IMR-90 (cell line): ENCODE measurements at regions not wholly inside any gene's neighbourhood (a gene's known extent, or its start where the extent isn't known, plus 50 kb on each side); places are given as distances from the start of the nearest gene placed in this dataset.

ENCODE experiments used
- ATAC-seq: fragments of 200-7000 bp; cut with Tn5 transposase; 2 replicates; pipeline ENCODE4 v1.9.1; 2020; ENCODE audit warnings: low read depth, mild to moderate bottlenecking, moderate library complexity
- BruUV-seq: library from RNA; stranded (reverse); fragments of 400-500 nt; replicated peaks from 2 replicates; lab custom pipeline; 2021; lab: Mats Ljungman, UMichigan
- CTCF ChIA-PET: fragments of 300-600 bp; formaldehyde crosslinking; extraction: SDS; loops from one replicate; lab custom pipeline; 2021; ENCODE audit warnings: antibody characterized with exemption; lab: Yijun Ruan, JAX
- POLR2A ChIA-PET: fragments of 300-600 bp; sonication (Branson Sonifier 250); formaldehyde crosslinking; loops from one replicate; lab custom pipeline; 2022; ENCODE audit warnings: antibody characterized with exemption; ENCODE audit not compliant: unreplicated experiment; lab: Charles Lee
- DNase-seq: peaks from one replicate; pipeline ENCODE4 v3.0.0; 2013
- H2AFZ ChIP-seq: replicated peaks from 2 replicates; pipeline ENCODE3; 2013; ENCODE audit warnings: low read length, mild to moderate bottlenecking; ENCODE audit not compliant: poor library complexity
- H2AK5ac ChIP-seq: 2 replicates; pipeline ENCODE4 v1.6.1; 2013; ENCODE audit warnings: low read depth, low read length, inconsistent platforms
- H2AK9ac ChIP-seq: replicated peaks from 2 replicates; pipeline ENCODE3; 2013; ENCODE audit warnings: mild to moderate bottlenecking, low read depth, low read length, moderate library complexity; ENCODE audit not compliant: poor library complexity
- H2BK120ac ChIP-seq: 2 replicates; pipeline ENCODE4 v1.6.1; 2013; ENCODE audit warnings: low read depth, low read length, inconsistent platforms
- H2BK15ac ChIP-seq: 3 replicates; pipeline ENCODE4 v1.6.1; 2013; ENCODE audit warnings: low read depth, low read length, inconsistent platforms
- H2BK20ac ChIP-seq: 2 replicates; pipeline ENCODE4 v1.6.1; 2013; ENCODE audit warnings: low read depth, mild to moderate bottlenecking, inconsistent platforms, low read length, moderate library complexity
- H2BK5ac ChIP-seq: 2 replicates; pipeline ENCODE4 v1.6.1; 2013; ENCODE audit warnings: mild to moderate bottlenecking, low read depth, low read length, inconsistent platforms; ENCODE audit not compliant: poor library complexity, severe bottlenecking
- H3K14ac ChIP-seq: replicated peaks from 2 replicates; pipeline ENCODE4 v1.6.1; 2013; ENCODE audit warnings: low read depth, low read length, inconsistent platforms
- H3K18ac ChIP-seq: 2 replicates; pipeline ENCODE4 v1.6.1; 2013; ENCODE audit warnings: low read depth, low read length, control low read depth
- H3K23ac ChIP-seq: 2 replicates; pipeline ENCODE4 v1.6.1; 2013; ENCODE audit warnings: low read depth, low read length, inconsistent platforms
- H3K27ac ChIP-seq: 2 replicates; pipeline ENCODE4 v1.5.1; 2013; ENCODE audit warnings: mild to moderate bottlenecking, control low read depth, low read length; ENCODE audit not compliant: insufficient read depth
- H3K27me3 ChIP-seq: 2 replicates; pipeline ENCODE4 v1.6.1; 2013; ENCODE audit warnings: low read length; ENCODE audit not compliant: control insufficient read depth, insufficient read depth
- H3K36me3 ChIP-seq: 2 replicates; pipeline ENCODE4 v1.6.1; 2013; ENCODE audit warnings: low read length, mixed read lengths; ENCODE audit not compliant: control insufficient read depth, insufficient read depth
- H3K4ac ChIP-seq: 2 replicates; pipeline ENCODE4 v1.6.1; 2013; ENCODE audit warnings: low read depth, low read length, inconsistent platforms
- H3K4me1 ChIP-seq: 2 replicates; pipeline ENCODE4 v1.6.1; 2013; ENCODE audit warnings: low read length, mixed read lengths; ENCODE audit not compliant: control insufficient read depth, insufficient read depth
- H3K4me2 ChIP-seq: 2 replicates; pipeline ENCODE4 v1.6.1; 2013; ENCODE audit warnings: low read depth, mild to moderate bottlenecking, control low read depth, low read length, moderate library complexity
- H3K4me3 ChIP-seq: 2 replicates; pipeline ENCODE4 v1.5.1; 2013; ENCODE audit warnings: low read depth, mild to moderate bottlenecking, control low read depth, low read length, moderate library complexity; ENCODE audit not compliant: insufficient read depth
- H3K56ac ChIP-seq: 2 replicates; pipeline ENCODE4 v1.6.1; 2013; ENCODE audit warnings: low read length, inconsistent platforms; ENCODE audit not compliant: insufficient read depth; ENCODE audit errors: extremely low read depth
- H3K79me1 ChIP-seq, 2 experiments: 2 replicates each; pipeline ENCODE4 v1.6.1; 2013; ENCODE audit warnings: low read length in 2 of 2, inconsistent platforms in 1 of 2, low read depth in 1 of 2
- H3K9ac ChIP-seq: 2 replicates; pipeline ENCODE4 v1.6.1; 2013; ENCODE audit warnings: low read depth, low read length, control low read depth
- H3K9me1 ChIP-seq: 2 replicates; pipeline ENCODE4 v1.6.1; 2013; ENCODE audit warnings: low read length, inconsistent platforms; ENCODE audit not compliant: insufficient read depth
- H3K9me3 ChIP-seq: 2 replicates; pipeline ENCODE4 v1.6.1; 2013; ENCODE audit warnings: low read length; ENCODE audit not compliant: control insufficient read depth, insufficient read depth
- H4K20me1 ChIP-seq: 2 replicates; pipeline ENCODE4 v1.6.1; 2013; ENCODE audit warnings: low read length, inconsistent platforms; ENCODE audit not compliant: insufficient read depth
- H4K5ac ChIP-seq: 2 replicates; pipeline ENCODE4 v1.6.1; 2013; ENCODE audit warnings: mild to moderate bottlenecking, low read depth, low read length, control low read depth
- H4K8ac ChIP-seq, 2 experiments: 2 replicates each; pipeline ENCODE4 v1.6.1; 2013; ENCODE audit warnings: low read depth in 2 of 2, low read length in 2 of 2, control low read depth in 1 of 2, inconsistent platforms in 1 of 2
- H4K91ac ChIP-seq: 2 replicates; pipeline ENCODE4 v1.6.1; 2013; ENCODE audit warnings: low read depth, low read length, inconsistent platforms; ENCODE audit not compliant: insufficient read depth
- BHLHE40 ChIP-seq: fragments of 150-350 bp; IDR thresholded peaks from 2 replicates; pipeline ENCODE4 v1.6.1; 2016; ENCODE audit warnings: mild to moderate bottlenecking, low read depth, low read length
- CEBPB ChIP-seq: IDR thresholded peaks from 2 replicates; pipeline ENCODE4 v1.6.1; 2012; ENCODE audit warnings: low read depth, low read length, improper control_type of control experiment
- CHD1 ChIP-seq: IDR thresholded peaks from 2 replicates; pipeline ENCODE4 v1.6.1; 2012; ENCODE audit warnings: low read depth, low read length, improper control_type of control experiment
- CTCF ChIP-seq: conservative IDR thresholded peaks from 2 replicates; pipeline ENCODE4 v1.5.1; 2012; ENCODE audit warnings: mild to moderate bottlenecking, low read depth, low read length, improper control_type of control experiment
- ELK1 ChIP-seq: fragments of 150-350 bp; IDR thresholded peaks from 2 replicates; pipeline ENCODE4 v1.6.1; 2016; ENCODE audit warnings: low read depth, mild to moderate bottlenecking, low read length, moderate library complexity, borderline replicate concordance
- FOS ChIP-seq: fragments of 150-350 bp; IDR thresholded peaks from 2 replicates; pipeline ENCODE4 v1.6.1; 2016; ENCODE audit warnings: low read depth, low read length
- MAFK ChIP-seq: IDR thresholded peaks from 2 replicates; pipeline ENCODE4 v1.6.1; 2012; ENCODE audit warnings: low read depth, low read length, improper control_type of control experiment
- MAZ ChIP-seq: IDR thresholded peaks from 2 replicates; pipeline ENCODE4 v1.6.1; 2012; ENCODE audit warnings: low read depth, mild to moderate bottlenecking, low read length, improper control_type of control experiment, moderate library complexity, borderline replicate concordance
- NFE2L2 ChIP-seq: fragments of 150-350 bp; IDR thresholded peaks from 2 replicates; pipeline ENCODE4 v1.6.1; 2016; ENCODE audit warnings: low read depth, mild to moderate bottlenecking, low read length
- POLR2A ChIP-seq: IDR thresholded peaks from 2 replicates; pipeline ENCODE4 v1.6.1; 2012; ENCODE audit warnings: mild to moderate bottlenecking, low read depth, low read length
- RAD21 ChIP-seq: IDR thresholded peaks from 2 replicates; pipeline ENCODE4 v1.6.1; 2012; ENCODE audit warnings: low read length, improper control_type of control experiment
- RCOR1 ChIP-seq: IDR thresholded peaks from 2 replicates; pipeline ENCODE4 v1.6.1; 2012; ENCODE audit warnings: mild to moderate bottlenecking, low read length, improper control_type of control experiment; ENCODE audit not compliant: insufficient replicate concordance
- RFX5 ChIP-seq: IDR thresholded peaks from 2 replicates; pipeline ENCODE4 v1.8.0; 2012; ENCODE audit warnings: low read depth, mild to moderate bottlenecking, low read length, moderate library complexity
- SMC3 ChIP-seq: fragments of 150-350 bp; IDR thresholded peaks from 2 replicates; pipeline ENCODE4 v1.6.1; 2016; ENCODE audit warnings: low read depth, mild to moderate bottlenecking, antibody characterized with exemption, low read length, moderate library complexity
- USF2 ChIP-seq: fragments of 150-350 bp; IDR thresholded peaks from 2 replicates; pipeline ENCODE4 v1.6.1; 2017; ENCODE audit warnings: mild to moderate bottlenecking, antibody characterized with exemption, low read length, low read depth
- dilution Hi-C: fragments of 300-500 bp; cut with HindIII; formaldehyde crosslinking; loops from one replicate; pipeline ENCODE4 v1.14.3; 2018; ENCODE audit warnings: low sequenced_read_pairs; ENCODE audit not compliant: unreplicated experiment
- in situ Hi-C: fragments of 300-500 bp; cut with MboI; formaldehyde crosslinking; loops from 3 replicates; pipeline ENCODE4 v1.14.3; 2019; ENCODE audit warnings: low sequenced_read_pairs, inconsistent platforms, mixed read lengths
- intact Hi-C: fragments of 100-400 bp; cut with micrococcal nuclease; formaldehyde crosslinking; loops from 2 replicates; pipeline ENCODE4 v1.10.0; 2022

GRCh38 chr6:90368601-90369000 lies 72.0 kb upstream of the BACH2 start:
- H3K23ac ChIP-seq: no peak overlapping the region
- BruUV-seq: no TSS peak
- H3K18ac ChIP-seq: no peak overlapping the region
- no peaks in the 10 kb centered on the region for H3K79me1 ChIP-seq
- H3K9me1 ChIP-seq: 0 out of 2 replicates have a peak, but pooled peaks cover 3% of the 10 kb centered on the region
- no peaks in the 10 kb centered on the region for H3K27me3 ChIP-seq
- H3K9ac ChIP-seq: no peak overlapping the region
- H3K4me2 ChIP-seq: peak overlapping the region; percentile 33; the same call in 1 of the 2 replicates
- H2BK20ac ChIP-seq: no peak overlapping the region
- peaks cover 6% of the 10 kb centered on the region for H3K9me3 ChIP-seq
- in situ Hi-C loops: no loop called here
- H4K8ac ChIP-seq: peak overlapping the region in 1 of 2 experiments; percentile 45; a peak in 1 of 4 replicates
- POLR2A ChIA-PET: no interaction called here
- dilution Hi-C loops: no loop called here
- no peak overlapping the region for H2AK5ac ChIP-seq
- H4K91ac ChIP-seq: no peak overlapping the region
- H2AFZ ChIP-seq: no peak overlapping the region
- ATAC-seq (peak; percentile 13), DNase-seq (peak; percentile 79)
- intact Hi-C loops: loop anchor here (2.0 kb wide), 1 partner anchor 72 kb away; the partner anchor contains the start of gene BACH2
- H2AK9ac ChIP-seq: no peak overlapping the region
- H4K20me1 ChIP-seq: peaks cover 4% of the 10 kb centered on the region; the same call in 1 of the 2 replicates
- peak overlapping the region; percentile 97 for H2BK5ac ChIP-seq
- H2BK15ac ChIP-seq: no peak overlapping the region
- H3K27ac ChIP-seq: no peak overlapping the region
- peaks cover 3% of the 10 kb centered on the region for H3K4me1 ChIP-seq
- TF ChIP-seq SMC3 (no peak), USF2 (no peak), MAFK (no peak), CHD1 (no peak), RCOR1 (no peak), CTCF (no peak), POLR2A (no peak), NFE2L2 (no peak), CEBPB (no peak), RFX5 (no peak), RAD21 (no peak), ELK1 (no peak), MAZ (no peak), FOS (no peak), BHLHE40 (no peak)
- H3K14ac ChIP-seq: 0 out of 2 replicates have a peak overlapping the region, but pooled peaks have one; percentile 51
- H2BK120ac ChIP-seq: no peak overlapping the region
- H3K56ac ChIP-seq: no peak overlapping the region
- CTCF ChIA-PET: interaction anchor here (0.5 kb wide), 1 partner anchor 20 kb away, joined by 3 read pairs; no protein-coding TSS in a partner anchor
- H4K5ac ChIP-seq: no peak overlapping the region
- peak overlapping the region; percentile 29; the same call in 1 of the 2 replicates for H3K4ac ChIP-seq
- no peak overlapping the region for H3K4me3 ChIP-seq
- H3K36me3 ChIP-seq: no peaks in the 10 kb centered on the region
